SH-SY5Y (cell line): ENCODE measurements at regions not wholly inside any gene's neighbourhood (a gene's known extent, or its start where the extent isn't known, plus 50 kb on each side); places are given as distances from the start of the nearest gene placed in this dataset.

Experiments
- GATA2 ChIP-seq: IDR thresholded peaks from 2 replicates; pipeline ENCODE4 v1.6.1; 2011; ENCODE audit warnings: mild to moderate bottlenecking, low read depth, low read length
- GATA3 ChIP-seq: IDR thresholded peaks from 2 replicates; pipeline ENCODE4 v1.6.1; 2011; ENCODE audit warnings: low read depth, mild to moderate bottlenecking, low read length, moderate library complexity

DNA sequence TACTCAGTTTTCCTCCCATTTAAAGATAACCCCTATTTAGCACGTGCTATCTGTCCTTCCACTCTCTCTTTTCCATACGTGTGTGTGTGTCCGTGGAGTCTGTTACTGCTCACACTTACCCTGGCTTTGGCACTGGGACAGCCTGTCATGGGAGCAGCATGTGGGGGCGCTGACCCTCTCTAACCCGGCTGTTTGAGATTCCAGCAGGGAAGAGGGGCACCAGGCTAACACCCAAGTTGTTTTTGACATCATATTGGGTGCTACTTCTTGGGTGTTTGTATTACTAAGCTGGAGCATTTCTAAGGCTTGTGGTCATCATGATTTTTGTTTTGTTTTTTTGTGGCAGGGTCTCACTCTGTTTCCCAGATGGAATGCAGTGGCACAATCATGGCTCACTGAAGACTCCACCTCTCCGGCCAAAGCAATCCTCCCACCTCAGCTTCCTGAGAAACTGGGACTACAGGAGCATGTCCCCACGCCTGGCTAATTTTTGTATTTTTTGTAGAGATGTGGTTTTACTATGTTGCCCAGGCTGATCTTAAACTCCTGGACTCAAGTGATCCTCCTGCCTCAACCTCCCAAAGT is 56.9 kb upstream of the SIMC1 start:
- TF ChIP-seq GATA2 (no peak), GATA3 (no peak)

DNA sequence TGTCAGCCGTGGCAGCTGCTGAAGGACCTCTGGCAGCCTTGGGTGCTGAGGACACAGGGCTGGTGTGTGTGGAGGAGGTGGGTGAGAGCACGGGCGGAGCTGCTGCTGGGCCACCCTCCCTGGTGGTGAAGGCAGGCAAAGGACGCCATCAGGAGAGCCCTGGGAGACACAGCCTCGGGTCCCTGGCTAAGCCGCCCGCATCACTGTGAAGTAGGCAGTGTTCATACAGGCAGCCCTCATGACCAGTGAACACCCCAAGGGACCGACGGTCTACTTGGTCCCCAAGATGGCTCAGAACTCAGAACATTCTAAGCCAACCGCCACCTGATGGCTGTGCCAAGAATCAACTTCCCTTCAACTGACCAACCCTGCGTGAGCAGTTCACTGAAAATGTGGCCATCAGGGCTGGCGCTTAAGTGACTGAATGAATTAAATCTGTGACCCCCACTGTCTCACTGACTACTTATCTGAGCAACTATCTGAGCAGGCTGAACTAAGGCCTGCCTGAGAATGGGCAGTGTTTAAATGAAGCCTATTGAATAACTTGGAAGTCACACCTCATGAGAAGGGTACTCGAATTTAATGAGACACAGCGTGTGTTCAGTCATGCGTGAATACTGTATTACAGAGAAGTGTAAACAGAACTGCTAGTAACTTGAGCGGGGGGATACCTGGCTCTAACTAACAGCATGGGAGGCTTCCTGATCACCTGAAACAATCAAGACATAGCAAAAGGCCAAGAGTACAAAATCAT is 54.7 kb upstream of the SIMC1 start:
- TF ChIP-seq GATA3 (no peak), GATA2 (no peak)

GRCh38 chr5:176184608-176185132 is 53.6 kb upstream of the SIMC1 start:
- no peak for TF ChIP-seq GATA2
- TF ChIP-seq GATA3 = no peak

DNA sequence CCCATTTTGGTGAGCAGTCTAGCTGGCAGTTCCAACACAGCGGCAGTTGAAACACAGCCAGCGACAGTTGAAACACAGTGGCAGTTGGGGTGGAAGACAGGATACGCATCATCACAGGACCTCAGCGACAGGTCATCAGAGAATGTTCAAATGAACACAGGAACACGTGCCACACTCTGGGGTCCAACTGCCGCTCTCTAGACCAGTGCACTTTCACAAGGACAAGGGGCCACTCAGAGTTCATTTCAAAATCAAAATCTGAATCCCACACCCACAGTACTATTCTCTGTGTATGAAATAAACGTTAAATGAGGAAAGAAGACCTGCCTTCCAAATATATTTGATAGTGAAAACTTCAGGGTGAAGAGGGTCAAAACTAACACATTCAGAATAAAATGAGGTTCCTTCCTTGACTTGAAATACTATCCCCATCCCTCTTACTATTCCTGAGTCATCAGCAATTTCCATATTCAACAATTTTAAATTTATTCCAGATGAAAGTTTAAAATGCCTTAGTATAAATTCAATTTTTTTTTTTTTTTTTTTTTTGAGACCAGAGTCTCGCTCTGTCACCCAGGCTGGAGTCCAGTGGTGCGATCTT is 53.0 kb upstream of the SIMC1 start:
- no peak for TF ChIP-seq GATA2
- TF ChIP-seq GATA3 = no peak

- no peak for TF ChIP-seq GATA2
- TF ChIP-seq GATA3 = no peak
Measured at GRCh38 chr5:176186107-176186506, 52.1 kb upstream of the SIMC1 start.

DNA sequence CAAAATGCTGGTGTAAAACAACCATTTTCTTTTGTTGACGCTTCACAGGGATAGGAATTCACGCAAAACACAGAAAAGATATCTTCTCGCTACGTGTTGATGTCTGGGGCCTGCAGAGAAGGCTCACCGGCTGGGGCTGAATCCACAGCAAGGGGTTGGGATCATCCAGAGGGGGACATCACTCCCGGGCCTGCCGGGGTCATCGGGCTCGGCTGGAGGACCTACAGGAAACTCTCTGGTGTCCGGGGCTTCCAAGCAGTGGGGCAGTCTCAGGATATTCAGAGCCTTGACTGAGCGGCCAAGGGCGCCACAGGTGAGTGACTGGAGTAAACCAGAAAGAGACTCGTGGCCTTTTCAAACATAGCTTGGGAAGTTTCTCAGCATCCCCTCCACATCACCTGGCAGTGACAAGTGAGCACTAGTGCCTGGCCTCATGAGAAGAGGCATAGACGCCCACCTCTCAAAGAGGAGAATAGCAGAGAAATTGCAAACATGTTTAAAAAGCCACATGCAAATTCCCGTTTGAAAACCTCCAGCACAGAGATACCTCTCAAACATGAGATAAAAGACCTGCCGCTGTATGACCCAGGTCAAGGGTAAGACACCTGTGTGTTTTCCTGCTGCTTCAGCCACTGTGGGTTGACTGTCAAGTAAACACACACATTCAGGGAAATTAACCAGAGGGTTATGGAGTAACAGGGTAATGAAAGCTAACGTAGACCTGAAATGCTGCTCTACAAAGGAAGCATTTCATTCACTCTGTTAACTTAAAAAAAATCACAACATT is 50.8 kb upstream of the SIMC1 start:
- TF ChIP-seq GATA2 = no peak
- no peak for TF ChIP-seq GATA3

- TF ChIP-seq GATA3 (no peak), GATA2 (no peak)
Measured at GRCh38 chr5:176188085-176188484, 50.1 kb upstream of the SIMC1 start.
